H1 (cell line): ENCODE measurements at regions not wholly inside any gene's neighbourhood (a gene's known extent, or its start where the extent isn't known, plus 50 kb on each side); places are given as distances from the start of the nearest gene placed in this dataset.

Source experiments
- CTCF ChIP-seq, 3 experiments: IDR thresholded peaks; 1 replicate in 2 of 3; 2 replicates in 1 of 3; pipeline versions ENCODE4 v1.5.1 to v1.6.1; 2011; ENCODE audit warnings: low read length in 3 of 3, mild to moderate bottlenecking in 3 of 3, inconsistent platforms in 2 of 3, low read depth in 1 of 3, moderate library complexity in 1 of 3; ENCODE audit not compliant: insufficient read depth in 1 of 3; ENCODE audit errors: control extremely low read depth in 1 of 3
- POLR2A ChIP-seq, 2 experiments: IDR thresholded peaks; 1 replicate in 1 of 2; 2 replicates in 1 of 2; pipeline ENCODE4 v1.6.1; 2011; ENCODE audit warnings: low read depth in 2 of 2, low read length in 2 of 2, mild to moderate bottlenecking in 2 of 2; ENCODE audit errors: control extremely low read depth in 1 of 2
- SP1 ChIP-seq: IDR thresholded peaks from 2 replicates; pipeline ENCODE4 v1.6.1; 2011; ENCODE audit warnings: low read depth, low read length
- SP4 ChIP-seq: IDR thresholded peaks from 2 replicates; pipeline ENCODE4 v1.6.1; 2012; ENCODE audit warnings: low read length, inconsistent platforms
- SRF ChIP-seq: IDR thresholded peaks from 2 replicates; pipeline ENCODE4 v1.6.1; 2011; ENCODE audit warnings: mild to moderate bottlenecking, low read depth, low read length, moderate library complexity

GRCh38 chr14:27065886-27066285, 468.1 kb upstream of the NOVA1 start:
- TF ChIP-seq CTCF (IDR thresholded peaks at IDR 0.05; ENCODE audit: control extremely low read depth in 1 of 3, insufficient read depth in 1 of 3, low read depth in 1 of 3, low read length in 3 of 3) (no peak), SP1 (no peak), SP4 (no peak), POLR2A (IDR thresholded peaks at IDR 0.05; ENCODE audit: control extremely low read depth in 1 of 2, low read depth in 2 of 2, low read length in 2 of 2) (no peak), SRF (no peak)
